SU-DHL-6 (cell line): ENCODE measurements at regions not wholly inside any gene's neighbourhood (a gene's known extent, or its start where the extent isn't known, plus 50 kb on each side); places are given as distances from the start of the nearest gene placed in this dataset.

Experiments
- H2AFZ ChIP-seq: fragments of 200-600 bp; sonication (generic); 2 replicates; pipeline ENCODE4 v1.6.1; 2014; ENCODE audit warnings: low read depth, mild to moderate bottlenecking, moderate library complexity, mixed read lengths, antibody characterized with exemption, low read length; ENCODE audit not compliant: severe bottlenecking
- H3F3A ChIP-seq: fragments of 200-600 bp; shearing (Covaris generic); 2 replicates; pipeline ENCODE4 v1.6.0; 2016; ENCODE audit warnings: antibody characterized with exemption, mild to moderate bottlenecking; ENCODE audit not compliant: insufficient read depth
- H3K27ac ChIP-seq: fragments of 200-600 bp; sonication (generic); 2 replicates; pipeline ENCODE4 v1.5.1; 2016; ENCODE audit warnings: low read depth, mild to moderate bottlenecking, low read length, moderate library complexity, mixed read lengths
- H3K27me3 ChIP-seq: fragments of 200-600 bp; sonication (generic), shearing (Covaris generic); 2 replicates; pipeline ENCODE4 v1.6.0; 2014; ENCODE audit warnings: mild to moderate bottlenecking, low read length
- H3K36me3 ChIP-seq: fragments of 200-600 bp; sonication (generic); 2 replicates; pipeline ENCODE4 v1.6.1; 2014; ENCODE audit warnings: mild to moderate bottlenecking, low read length, mixed read lengths
- H3K4me2 ChIP-seq: fragments of 300-600, 200-600 bp; shearing (Covaris generic), sonication (generic); 2 replicates; pipeline ENCODE4 v1.6.0; 2014; ENCODE audit warnings: low read length, low read depth, mild to moderate bottlenecking; ENCODE audit not compliant: poor library complexity, severe bottlenecking
- H3K4me3 ChIP-seq: fragments of 200-600 bp; sonication (generic); 2 replicates; pipeline ENCODE4 v1.5.1; 2014; ENCODE audit warnings: antibody characterized with exemption, low read length, mild to moderate bottlenecking, mixed read lengths; ENCODE audit not compliant: insufficient read depth, poor library complexity, severe bottlenecking
- H3K79me2 ChIP-seq: fragments of 200-600 bp; sonication (generic); 2 replicates; pipeline ENCODE4 v1.6.1; 2014; ENCODE audit warnings: mild to moderate bottlenecking, low read length, moderate library complexity; ENCODE audit not compliant: insufficient read depth
- H3K9ac ChIP-seq: fragments of 200-600 bp; sonication (generic); 2 replicates; pipeline ENCODE4 v1.7.0; 2014; ENCODE audit warnings: mild to moderate bottlenecking, low read length
- H3K9me2 ChIP-seq: fragments of 200-600 bp; sonication (generic); replicated peaks from 2 replicates; pipeline ENCODE4 v1.6.1; 2014; ENCODE audit warnings: low read length; ENCODE audit not compliant: insufficient read depth
- H3K9me3 ChIP-seq: fragments of 200-600 bp; sonication (generic); 2 replicates; pipeline ENCODE4 v1.6.1; 2014; ENCODE audit warnings: low read length, mixed read lengths; ENCODE audit not compliant: insufficient read depth
- H4K20me1 ChIP-seq: fragments of 200-600 bp; sonication (generic); 2 replicates; pipeline ENCODE4 v1.6.1; 2014; ENCODE audit warnings: low read depth, mild to moderate bottlenecking, antibody characterized with exemption, low read length, moderate library complexity, mixed read lengths
- EZH2phosphoT487 ChIP-seq: fragments of 200-600 bp; sonication (generic), shearing (Covaris generic); conservative IDR thresholded peaks from 2 replicates; pipeline ENCODE4 v1.6.1; 2018; ENCODE audit warnings: mild to moderate bottlenecking, antibody characterized with exemption, low read length, moderate library complexity, mixed read lengths
- TF ChIP-seq, protein P1 (sequence below): fragments of 200-600 bp; sonication (generic); IDR thresholded peaks from one replicate; pipeline ENCODE4 v1.5.1; 2017; ENCODE audit warnings: antibody characterized with exemption, mild to moderate bottlenecking, low read length, moderate library complexity; ENCODE audit not compliant: insufficient read depth, poor library complexity, severe bottlenecking

- Histone ChIP-seq H3F3A (no peaks in the 10 kb centered on the region), H3K79me2 (no peaks in the 10 kb centered on the region), H3K4me2 (no peak overlapping the region), H2AFZ (no peak overlapping the region), H3K9me2 (no peaks in the 10 kb centered on the region), H3K4me3 (no peak overlapping the region), H3K9me3 (no peaks in the 10 kb centered on the region), H3K27ac (no peak overlapping the region), H4K20me1 (no peaks in the 10 kb centered on the region), H3K27me3 (no peaks in the 10 kb centered on the region), H3K36me3 (no peaks in the 10 kb centered on the region), H3K9ac (no peak overlapping the region)
- TF ChIP-seq, protein P1, sequence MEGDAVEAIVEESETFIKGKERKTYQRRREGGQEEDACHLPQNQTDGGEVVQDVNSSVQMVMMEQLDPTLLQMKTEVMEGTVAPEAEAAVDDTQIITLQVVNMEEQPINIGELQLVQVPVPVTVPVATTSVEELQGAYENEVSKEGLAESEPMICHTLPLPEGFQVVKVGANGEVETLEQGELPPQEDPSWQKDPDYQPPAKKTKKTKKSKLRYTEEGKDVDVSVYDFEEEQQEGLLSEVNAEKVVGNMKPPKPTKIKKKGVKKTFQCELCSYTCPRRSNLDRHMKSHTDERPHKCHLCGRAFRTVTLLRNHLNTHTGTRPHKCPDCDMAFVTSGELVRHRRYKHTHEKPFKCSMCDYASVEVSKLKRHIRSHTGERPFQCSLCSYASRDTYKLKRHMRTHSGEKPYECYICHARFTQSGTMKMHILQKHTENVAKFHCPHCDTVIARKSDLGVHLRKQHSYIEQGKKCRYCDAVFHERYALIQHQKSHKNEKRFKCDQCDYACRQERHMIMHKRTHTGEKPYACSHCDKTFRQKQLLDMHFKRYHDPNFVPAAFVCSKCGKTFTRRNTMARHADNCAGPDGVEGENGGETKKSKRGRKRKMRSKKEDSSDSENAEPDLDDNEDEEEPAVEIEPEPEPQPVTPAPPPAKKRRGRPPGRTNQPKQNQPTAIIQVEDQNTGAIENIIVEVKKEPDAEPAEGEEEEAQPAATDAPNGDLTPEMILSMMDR: no peak
- TF ChIP-seq EZH2phosphoT487: no peak
These were observed 458.9 kb upstream of the ANKRD30A start for GRCh38 chr10:36666451-36666850.

- H3K4me2 ChIP-seq: no peak overlapping the region
- H2AFZ ChIP-seq: no peak overlapping the region
- TF ChIP-seq EZH2phosphoT487: no peak
- TF ChIP-seq, protein P1: no peak
These were observed 462.8 kb upstream of the ANKRD30A start for GRCh38 chr10:36662571-36662970.

DNA sequence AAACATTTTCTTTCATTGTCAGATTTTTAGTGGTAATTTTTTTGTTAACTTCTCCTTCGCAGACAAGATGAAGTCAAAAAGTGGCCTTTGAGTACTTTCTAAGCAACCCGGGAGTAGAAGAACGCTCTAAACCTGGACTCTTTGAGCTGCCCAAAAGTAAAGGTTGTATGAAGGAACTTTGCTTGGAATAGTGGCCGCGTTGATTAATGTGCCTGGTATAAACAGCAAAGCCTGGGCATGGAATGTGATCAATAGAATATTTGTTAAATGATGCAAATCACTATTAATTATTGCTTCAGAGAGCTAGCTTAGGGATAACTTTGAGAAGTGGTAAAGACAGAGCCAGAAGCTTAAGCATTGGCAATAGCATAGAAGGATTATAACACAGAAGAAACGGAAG lies 475.1 kb upstream of the ANKRD30A start:
- Histone ChIP-seq H3K27ac (no peak overlapping the region), H3K4me2 (no peak overlapping the region), H4K20me1 (no peaks in the 10 kb centered on the region), H3K9me2 (no peaks in the 10 kb centered on the region), H3K27me3 (no peaks in the 10 kb centered on the region), H3K36me3 (no peaks in the 10 kb centered on the region), H3F3A (no peaks in the 10 kb centered on the region), H3K79me2 (no peaks in the 10 kb centered on the region), H2AFZ (no peak overlapping the region), H3K9me3 (no peaks in the 10 kb centered on the region), H3K9ac (no peak overlapping the region), H3K4me3 (no peak overlapping the region)
- TF ChIP-seq, protein P1: no peak
- TF ChIP-seq EZH2phosphoT487: no peak

More at GRCh38 chr10:36662571-36662970, 462.8 kb upstream of the ANKRD30A start:
- Histone ChIP-seq H3K9me3 (no peaks in the 10 kb centered on the region), H4K20me1 (no peaks in the 10 kb centered on the region), H3K9ac (no peak overlapping the region), H3K9me2 (no peaks in the 10 kb centered on the region), H3K36me3 (no peaks in the 10 kb centered on the region), H3K4me3 (no peak overlapping the region), H3F3A (no peaks in the 10 kb centered on the region), H3K79me2 (no peaks in the 10 kb centered on the region), H3K27ac (no peak overlapping the region), H3K27me3 (no peaks in the 10 kb centered on the region)

- Histone ChIP-seq H3K4me3 (no peak overlapping the region), H3K9me3 (no peaks in the 10 kb centered on the region), H3K4me2 (no peak overlapping the region), H4K20me1 (no peaks in the 10 kb centered on the region), H3K9me2 (no peaks in the 10 kb centered on the region), H3K79me2 (no peaks in the 10 kb centered on the region), H3K36me3 (no peaks in the 10 kb centered on the region), H3F3A (no peaks in the 10 kb centered on the region), H3K27ac (no peak overlapping the region), H3K27me3 (no peaks in the 10 kb centered on the region), H3K9ac (no peak overlapping the region), H2AFZ (no peak overlapping the region)
- no peak for TF ChIP-seq EZH2phosphoT487
- TF ChIP-seq, protein P1: no peak
These were observed 477.9 kb upstream of the ANKRD30A start for GRCh38 chr10:36647540-36647939.
